SH-SY5Y (cell line): ENCODE measurements at regions not wholly inside any gene's neighbourhood (a gene's known extent, or its start where the extent isn't known, plus 50 kb on each side); places are given as distances from the start of the nearest gene placed in this dataset.

Experiments used
- GATA2 ChIP-seq: IDR thresholded peaks from 2 replicates; pipeline ENCODE4 v1.6.1; 2011; ENCODE audit warnings: mild to moderate bottlenecking, low read depth, low read length
- GATA3 ChIP-seq: IDR thresholded peaks from 2 replicates; pipeline ENCODE4 v1.6.1; 2011; ENCODE audit warnings: low read depth, mild to moderate bottlenecking, low read length, moderate library complexity

- no peak for TF ChIP-seq GATA2
- no peak for TF ChIP-seq GATA3
Measured at GRCh38 chr4:141576585-141577110, 59.7 kb upstream of the IL15 start.
